Upper lobe of right lung (tissue), 1 donor: ENCODE measurements at regions not wholly inside any gene's neighbourhood (a gene's known extent, or its start where the extent isn't known, plus 50 kb on each side); places are given as distances from the start of the nearest gene placed in this dataset.
A peak's percentile ranks its signal among the peaks of the same experiment; 100 is the strongest.

Source experiments
- ATAC-seq: fragments of 200-7000 bp; cut with Tn5 transposase; one replicate; pipeline ENCODE4 v1.9.1; 2020; ENCODE audit warnings: mild to moderate bottlenecking, moderate library complexity
- DNase-seq: peaks from one replicate; pipeline ENCODE4 v3.0.0-alpha.2; 2020
- H3K27ac ChIP-seq: fragments of 200-600 bp; one replicate; pipeline ENCODE4 v1.8.0; 2022
- H3K27me3 ChIP-seq: fragments of 200-600 bp; one replicate; pipeline ENCODE4 v1.8.0; 2022; ENCODE audit warnings: mild to moderate bottlenecking
- H3K36me3 ChIP-seq: fragments of 200-600 bp; one replicate; pipeline ENCODE4 v1.8.0; 2022
- H3K4me1 ChIP-seq: fragments of 200-600 bp; one replicate; pipeline ENCODE4 v1.8.0; 2022
- H3K4me3 ChIP-seq: fragments of 200-600 bp; one replicate; pipeline ENCODE4 v1.8.0; 2022; ENCODE audit warnings: mild to moderate bottlenecking
- H3K9me3 ChIP-seq: fragments of 200-600 bp; one replicate; pipeline ENCODE4 v1.8.0; 2022
- CTCF ChIP-seq: fragments of 200-600 bp; IDR thresholded peaks from one replicate; pipeline ENCODE4 v1.8.0; 2022; ENCODE audit warnings: antibody characterized with exemption
- intact Hi-C: fragments of 100-400 bp; cut with DNase I; formaldehyde crosslinking; loops from one replicate; pipeline ENCODE4 v1.11.0; 2022
- donor health status: DM: no; HTN: yes; CAD: no; lungs with severe emphysema.

- Histone ChIP-seq H3K27me3 (peaks cover 9% of the 10 kb centered on the region), H3K36me3 (no peaks in the 10 kb centered on the region), H3K4me1 (no peaks in the 10 kb centered on the region), H3K9me3 (no peaks in the 10 kb centered on the region), H3K27ac (no peak overlapping the region), H3K4me3 (no peak overlapping the region)
- ATAC-seq = no peak
- no peak for TF ChIP-seq CTCF
- DNase-seq = no peak
- intact Hi-C loops = no loop called here
Observed at GRCh38 chr3:71868876-71869275, 83.9 kb upstream of the PROK2 start.

GRCh38 chr3:71865727-71866126 lies 80.8 kb upstream of the PROK2 start:
- H3K4me3 ChIP-seq = no peak overlapping the region

DNA sequence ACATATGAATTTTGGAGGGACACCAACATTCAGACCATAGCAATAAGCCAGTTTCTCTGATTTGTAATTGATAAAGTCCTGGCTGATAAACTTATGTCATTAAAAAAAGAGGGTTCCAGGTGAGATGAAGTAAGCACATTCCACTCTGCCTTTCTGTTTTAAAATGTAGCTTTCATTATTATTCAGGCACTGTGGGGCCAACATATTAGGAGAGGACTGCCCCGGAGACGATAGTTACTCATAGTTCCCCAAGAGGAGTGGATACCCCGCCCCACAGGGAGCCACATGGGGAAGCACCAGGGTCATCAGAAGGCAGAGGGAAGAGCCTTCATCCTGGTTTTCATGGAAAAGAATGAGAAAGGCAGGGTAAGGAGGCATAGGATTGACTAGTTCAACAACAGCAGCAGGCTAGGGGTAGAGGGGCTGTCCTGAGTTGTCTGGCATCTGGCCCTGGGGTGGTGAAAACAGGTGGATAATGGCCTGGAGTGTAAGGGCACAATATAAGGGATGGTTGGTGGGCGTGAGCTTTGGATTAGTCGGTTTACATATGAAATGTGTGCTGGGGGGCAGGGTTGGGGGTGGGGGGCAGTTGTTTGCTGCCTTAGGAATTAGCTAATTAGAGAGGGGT lies 78.7 kb upstream of the PROK2 start:
- Histone ChIP-seq H3K4me1 (no peaks in the 10 kb centered on the region), H3K27me3 (peaks cover 9% of the 10 kb centered on the region), H3K36me3 (no peaks in the 10 kb centered on the region), H3K27ac (no peak overlapping the region), H3K4me3 (no peak overlapping the region), H3K9me3 (no peaks in the 10 kb centered on the region)
- intact Hi-C loops = no loop called here
- no peak for TF ChIP-seq CTCF
- DNase-seq (no peak), ATAC-seq (no peak)

More at GRCh38 chr3:71865727-71866126, 80.8 kb upstream of the PROK2 start:
- Histone ChIP-seq H3K4me1 (no peaks in the 10 kb centered on the region), H3K27me3 (peaks cover 9% of the 10 kb centered on the region), H3K27ac (no peak overlapping the region), H3K9me3 (no peaks in the 10 kb centered on the region), H3K36me3 (no peaks in the 10 kb centered on the region)
- no peak for DNase-seq
- no peak for TF ChIP-seq CTCF
- no peak for ATAC-seq
- intact Hi-C loops = no loop called here

DNA sequence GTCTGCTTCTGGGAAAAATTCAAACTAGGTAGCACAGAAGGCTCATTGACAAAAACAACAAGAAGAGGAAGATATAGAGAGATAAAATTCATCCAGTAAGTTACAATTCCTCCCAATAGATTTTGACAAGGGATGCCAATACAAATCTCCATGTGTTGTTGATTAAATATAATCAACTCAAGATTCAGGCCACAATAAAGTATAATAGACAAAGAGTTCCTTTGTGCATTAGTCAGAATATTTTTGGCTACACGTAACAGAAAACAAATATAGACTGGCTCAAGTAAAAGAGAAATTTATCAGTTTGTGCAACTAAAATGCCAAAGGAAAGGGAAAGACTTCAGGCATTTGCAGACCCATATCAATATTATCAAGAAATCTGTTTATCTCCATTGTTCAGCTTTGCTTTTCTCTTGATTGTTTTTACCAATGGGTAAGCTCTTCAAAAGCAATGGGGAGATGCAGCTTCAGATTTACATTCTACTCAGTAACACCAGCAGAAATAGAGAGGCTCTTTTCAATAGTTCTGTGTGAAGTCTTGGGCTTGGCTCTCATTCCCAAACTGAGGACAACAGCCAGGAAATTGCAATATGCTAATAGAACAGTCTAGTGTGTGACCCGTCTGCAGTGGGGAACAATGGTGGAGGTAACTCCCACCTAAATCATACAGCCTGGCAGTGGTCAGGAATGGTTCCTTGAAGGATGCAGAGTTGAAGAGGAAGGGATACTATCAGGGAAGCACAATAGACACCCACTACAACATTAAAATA lies 77.6 kb upstream of the PROK2 start:
- H3K4me3 ChIP-seq = no peak overlapping the region
- H3K9me3 ChIP-seq = no peaks in the 10 kb centered on the region
- DNase-seq = no peak
- intact Hi-C loops = no loop called here
- no peak for TF ChIP-seq CTCF
- no peaks in the 10 kb centered on the region for H3K36me3 ChIP-seq
- H3K27me3 ChIP-seq = peaks cover 9% of the 10 kb centered on the region
- ATAC-seq = no peak
- H3K4me1 ChIP-seq = no peaks in the 10 kb centered on the region
- H3K27ac ChIP-seq = no peak overlapping the region

DNA sequence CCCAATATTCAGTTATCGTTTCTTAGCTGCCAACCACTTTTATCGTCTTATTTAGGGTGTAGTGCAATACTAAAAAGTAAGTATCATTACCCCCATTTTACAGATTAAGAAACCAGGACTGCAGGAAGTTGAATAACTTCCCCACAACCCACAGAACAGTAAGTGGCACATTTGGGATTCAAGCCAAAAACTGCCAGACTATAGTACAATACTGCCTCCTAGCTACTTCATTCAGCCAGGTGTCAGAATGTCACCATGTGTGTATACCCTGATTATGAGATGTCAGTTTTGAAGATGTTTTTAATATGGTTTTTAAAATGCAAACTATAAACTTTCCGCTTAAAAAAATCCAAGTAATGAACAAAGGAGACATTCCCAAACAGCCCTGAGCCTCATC lies 74.2 kb upstream of the PROK2 start:
- Histone ChIP-seq H3K27ac (no peak overlapping the region), H3K4me1 (no peaks in the 10 kb centered on the region), H3K4me3 (no peak overlapping the region), H3K36me3 (no peaks in the 10 kb centered on the region), H3K27me3 (peaks cover 2% of the 10 kb centered on the region), H3K9me3 (no peaks in the 10 kb centered on the region)
- DNase-seq = no peak
- intact Hi-C loops = no loop called here
- TF ChIP-seq CTCF = peak; percentile 42
- peak; percentile 90 for ATAC-seq
